Osteoblast (primary cell): ENCODE measurements at regions not wholly inside any gene's neighbourhood (a gene's known extent, or its start where the extent isn't known, plus 50 kb on each side); places are given as distances from the start of the nearest gene placed in this dataset.

ENCODE experiments used
- DNase-seq: peaks from one replicate; pipeline ENCODE4 v3.0.0; 2011; ENCODE audit warnings: low spot score, mixed read lengths; ENCODE audit not compliant: insufficient read length; ENCODE audit errors: missing footprints
- H2AFZ ChIP-seq: 2 replicates; pipeline ENCODE4 v1.6.0; 2011; ENCODE audit warnings: mild to moderate bottlenecking, low read length
- H3K27ac ChIP-seq: 2 replicates; pipeline ENCODE4 v1.5.1; 2011; ENCODE audit warnings: mild to moderate bottlenecking, low read depth, low read length, moderate library complexity
- H3K27me3 ChIP-seq: 2 replicates; pipeline ENCODE4 v1.6.0; 2012; ENCODE audit warnings: mild to moderate bottlenecking, control low read depth, inconsistent platforms, low read length, moderate library complexity; ENCODE audit not compliant: insufficient read depth
- H3K36me3 ChIP-seq: 2 replicates; pipeline ENCODE4 v1.5.1; 2011; ENCODE audit warnings: mild to moderate bottlenecking, low read length, control low read depth, moderate library complexity; ENCODE audit not compliant: insufficient read depth
- H3K4me1 ChIP-seq: 2 replicates; pipeline ENCODE4 v1.5.1; 2011; ENCODE audit warnings: mild to moderate bottlenecking, low read length, control low read depth, moderate library complexity; ENCODE audit not compliant: insufficient read depth
- H3K4me2 ChIP-seq: 2 replicates; pipeline ENCODE4 v1.6.0; 2011; ENCODE audit warnings: mild to moderate bottlenecking, low read length; ENCODE audit not compliant: insufficient read depth
- H3K4me3 ChIP-seq: fragments of 200-600 bp; sonication (generic); 3 replicates; pipeline ENCODE4 v1.5.1; 2012; ENCODE audit warnings: mild to moderate bottlenecking, low read length, inconsistent platforms; ENCODE audit not compliant: insufficient read depth
- H3K79me2 ChIP-seq: 2 replicates; pipeline ENCODE4 v1.6.0; 2012; ENCODE audit warnings: mild to moderate bottlenecking, low read length, control low read depth, inconsistent platforms; ENCODE audit not compliant: insufficient read depth
- H3K9me3 ChIP-seq: 2 replicates; pipeline ENCODE4 v1.5.1; 2011; ENCODE audit warnings: low read depth, low read length, control low read depth
- H4K20me1 ChIP-seq: 2 replicates; pipeline ENCODE4 v1.6.0; 2012; ENCODE audit warnings: mild to moderate bottlenecking, low read length, control low read depth; ENCODE audit not compliant: insufficient read depth
- TF ChIP-seq, protein P1 (sequence below): IDR thresholded peaks from 2 replicates; pipeline ENCODE4 v1.5.1; 2011; ENCODE audit warnings: mild to moderate bottlenecking, low read depth, low read length, moderate library complexity; ENCODE audit errors: extremely low read depth

DNA sequence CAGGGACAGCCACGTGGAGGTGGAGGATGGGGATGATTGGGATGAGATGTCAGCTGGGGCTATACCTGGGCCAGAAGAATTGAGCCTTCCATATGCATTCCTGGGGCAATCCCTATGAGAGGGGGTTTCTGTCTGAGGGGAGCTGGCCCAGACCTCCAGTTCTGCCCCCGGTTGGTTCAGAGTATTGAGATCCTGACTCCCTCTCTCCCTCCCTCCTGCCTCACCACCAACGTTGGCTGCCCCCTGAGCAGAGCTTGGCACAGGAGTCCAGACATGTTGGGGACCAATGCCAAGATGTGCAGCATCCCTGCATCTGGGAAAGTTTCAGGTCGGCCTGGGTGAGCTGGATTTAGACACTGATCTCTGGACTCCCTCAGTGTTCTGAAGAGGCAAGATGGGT, 575.2 kb upstream of the MKI67 start:
- Histone ChIP-seq H3K9me3 (peaks cover 2% of the 10 kb centered on the region), H3K36me3 (no peaks in the 10 kb centered on the region), H3K4me2 (no peak overlapping the region), H3K4me3 (no peak overlapping the region), H3K4me1 (no peaks in the 10 kb centered on the region), H2AFZ (no peak overlapping the region), H3K27me3 (no peaks in the 10 kb centered on the region), H3K27ac (no peak overlapping the region), H3K79me2 (no peaks in the 10 kb centered on the region), H4K20me1 (no peaks in the 10 kb centered on the region)
- no peak for DNase-seq
- TF ChIP-seq, protein P1, sequence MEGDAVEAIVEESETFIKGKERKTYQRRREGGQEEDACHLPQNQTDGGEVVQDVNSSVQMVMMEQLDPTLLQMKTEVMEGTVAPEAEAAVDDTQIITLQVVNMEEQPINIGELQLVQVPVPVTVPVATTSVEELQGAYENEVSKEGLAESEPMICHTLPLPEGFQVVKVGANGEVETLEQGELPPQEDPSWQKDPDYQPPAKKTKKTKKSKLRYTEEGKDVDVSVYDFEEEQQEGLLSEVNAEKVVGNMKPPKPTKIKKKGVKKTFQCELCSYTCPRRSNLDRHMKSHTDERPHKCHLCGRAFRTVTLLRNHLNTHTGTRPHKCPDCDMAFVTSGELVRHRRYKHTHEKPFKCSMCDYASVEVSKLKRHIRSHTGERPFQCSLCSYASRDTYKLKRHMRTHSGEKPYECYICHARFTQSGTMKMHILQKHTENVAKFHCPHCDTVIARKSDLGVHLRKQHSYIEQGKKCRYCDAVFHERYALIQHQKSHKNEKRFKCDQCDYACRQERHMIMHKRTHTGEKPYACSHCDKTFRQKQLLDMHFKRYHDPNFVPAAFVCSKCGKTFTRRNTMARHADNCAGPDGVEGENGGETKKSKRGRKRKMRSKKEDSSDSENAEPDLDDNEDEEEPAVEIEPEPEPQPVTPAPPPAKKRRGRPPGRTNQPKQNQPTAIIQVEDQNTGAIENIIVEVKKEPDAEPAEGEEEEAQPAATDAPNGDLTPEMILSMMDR = no peak

DNA sequence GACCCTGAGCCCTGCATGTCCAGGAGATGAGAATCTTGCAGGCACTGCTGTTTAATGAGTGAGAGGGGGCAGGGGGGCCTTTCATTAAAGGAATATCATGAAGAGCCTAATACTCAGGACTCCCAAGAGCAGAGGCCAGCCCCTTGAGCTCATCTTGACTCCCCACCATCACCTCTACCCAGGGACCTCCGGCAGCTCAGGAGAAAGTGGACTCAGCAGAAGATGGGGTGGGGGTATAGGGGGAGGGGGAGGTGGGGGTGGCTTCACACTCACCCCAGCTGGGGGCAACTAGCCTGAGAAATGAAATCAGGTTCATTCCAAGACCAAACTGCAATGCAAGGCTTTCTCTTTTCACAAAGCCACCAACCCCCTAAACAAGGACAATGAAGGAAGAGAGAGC, 575.6 kb upstream of the MKI67 start:
- no peaks in the 10 kb centered on the region for H3K36me3 ChIP-seq
- no peak overlapping the region for H3K27ac ChIP-seq
- TF ChIP-seq, protein P1 = no peak
- no peaks in the 10 kb centered on the region for H3K79me2 ChIP-seq
- no peaks in the 10 kb centered on the region for H3K4me1 ChIP-seq
- H3K4me2 ChIP-seq = no peak overlapping the region
- H3K27me3 ChIP-seq = no peaks in the 10 kb centered on the region
- peaks cover 2% of the 10 kb centered on the region for H3K9me3 ChIP-seq
- H2AFZ ChIP-seq = no peak overlapping the region
- no peak overlapping the region for H3K4me3 ChIP-seq
- DNase-seq = no peak
- H4K20me1 ChIP-seq = no peaks in the 10 kb centered on the region

GRCh38 chr10:128704716-128705115, 578.5 kb upstream of the MKI67 start:
- no peaks in the 10 kb centered on the region for H3K36me3 ChIP-seq
- H3K27ac ChIP-seq = no peak overlapping the region
- no peaks in the 10 kb centered on the region for H3K79me2 ChIP-seq
- TF ChIP-seq, protein P1 = no peak
- DNase-seq = no peak
- no peaks in the 10 kb centered on the region for H3K9me3 ChIP-seq
- H2AFZ ChIP-seq = no peak overlapping the region
- no peaks in the 10 kb centered on the region for H3K4me1 ChIP-seq
- no peaks in the 10 kb centered on the region for H3K27me3 ChIP-seq
- no peaks in the 10 kb centered on the region for H4K20me1 ChIP-seq
- H3K4me2 ChIP-seq = no peak overlapping the region
- H3K4me3 ChIP-seq = no peak overlapping the region

GRCh38 chr10:128708182-128708581, 582.0 kb upstream of the MKI67 start:
- Histone ChIP-seq H3K36me3 (no peaks in the 10 kb centered on the region), H2AFZ (no peak overlapping the region), H3K4me1 (no peaks in the 10 kb centered on the region), H3K4me2 (no peak overlapping the region), H3K9me3 (peaks cover 2% of the 10 kb centered on the region), H3K79me2 (no peaks in the 10 kb centered on the region), H3K27me3 (no peaks in the 10 kb centered on the region), H4K20me1 (no peaks in the 10 kb centered on the region), H3K4me3 (no peak overlapping the region), H3K27ac (no peak overlapping the region)
- TF ChIP-seq, protein P1 = no peak
- no peak for DNase-seq
